ENCODE measurements at regions not wholly inside any gene's neighbourhood (a gene's known extent, or its start where the extent isn't known, plus 50 kb on each side); places are given as distances from the start of the nearest gene placed in this dataset.
A peak's percentile ranks its signal among the peaks of the same experiment; 100 is the strongest.
"Not testable (repeated sequence)": the region's sequence is repeated elsewhere in the genome, so short reads cannot be mapped to it uniquely, and the experiment has no call there.

DNA sequence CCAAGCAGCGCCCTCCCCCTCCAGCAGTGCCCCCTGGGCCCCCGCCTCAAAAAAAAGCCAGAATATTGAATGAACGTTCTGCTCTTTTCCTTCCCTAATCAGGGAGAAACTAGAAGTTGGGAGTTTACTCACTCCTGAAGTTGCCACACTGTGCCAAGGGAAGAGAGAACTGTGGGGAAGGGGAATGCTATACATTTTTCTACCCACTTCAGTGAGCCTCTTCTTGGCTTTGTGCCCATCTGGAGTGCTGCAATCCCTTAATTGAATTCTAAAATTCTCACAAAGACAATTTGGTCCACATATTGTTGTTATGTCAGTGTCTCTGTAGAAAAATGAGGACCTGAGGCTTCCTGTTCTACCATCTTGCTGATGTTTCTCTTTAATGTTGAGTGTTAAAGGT lies 443.7 kb downstream of the DIRAS2 start:
- no peak for DNase-seq

DNA sequence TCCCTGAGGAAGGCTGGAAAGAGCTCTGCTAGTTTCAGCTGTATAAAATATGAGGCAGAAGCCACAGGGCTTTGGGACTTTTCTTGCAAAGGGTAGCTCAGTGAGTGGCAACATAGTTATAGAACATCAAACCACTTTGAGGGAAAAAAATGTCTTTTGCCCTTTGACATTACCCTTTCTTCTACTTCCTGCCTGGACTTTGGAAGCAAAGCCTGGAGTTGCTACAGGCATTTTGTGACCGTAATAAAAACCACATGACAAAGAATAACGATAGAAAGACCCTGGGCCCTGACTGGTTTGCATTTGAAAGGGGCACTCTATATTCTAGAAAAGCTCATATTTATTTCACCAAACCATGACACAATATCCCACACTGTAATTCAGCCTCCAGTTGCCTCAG lies 440.9 kb downstream of the DIRAS2 start:
- DNase-seq, result no peak

- DNase-seq, result no peak
Observed at GRCh38 chr9:90204128-90204831, 438.3 kb downstream of the DIRAS2 start.

- DNase-seq, result not testable (repeated sequence)
Observed at GRCh38 chr9:90213045-90213444, 429.6 kb downstream of the DIRAS2 start.

DNA sequence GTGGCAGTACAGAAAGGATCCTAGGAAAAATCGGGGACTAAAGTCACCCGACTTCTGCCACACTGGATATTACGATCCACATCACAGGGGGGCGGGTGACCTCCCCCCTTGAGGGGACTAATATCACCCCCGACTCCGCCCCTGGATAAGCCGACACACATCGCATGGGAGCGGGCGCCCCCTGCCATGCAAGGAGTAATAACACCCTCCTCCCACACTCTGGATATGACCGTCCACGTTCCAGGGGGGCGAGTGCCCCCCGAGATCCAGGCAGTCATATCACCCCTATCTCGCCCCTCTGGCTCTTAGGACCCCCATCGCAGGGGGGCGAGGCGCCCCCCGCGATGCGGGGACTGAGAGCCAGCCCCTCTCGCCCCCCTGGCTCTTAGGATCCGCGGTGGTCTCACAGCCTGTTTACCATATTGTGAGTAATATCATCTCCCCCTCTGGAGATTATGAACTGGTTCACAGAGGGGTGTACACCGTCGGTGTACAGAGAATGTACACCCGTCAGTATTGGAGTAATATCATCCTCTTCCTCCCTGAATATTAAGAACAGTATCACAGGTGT lies 423.0 kb downstream of the DIRAS2 start:
- no peak for DNase-seq

GRCh38 chr9:90221899-90222298 lies 420.7 kb downstream of the DIRAS2 start:
- not testable (repeated sequence) for DNase-seq

DNA sequence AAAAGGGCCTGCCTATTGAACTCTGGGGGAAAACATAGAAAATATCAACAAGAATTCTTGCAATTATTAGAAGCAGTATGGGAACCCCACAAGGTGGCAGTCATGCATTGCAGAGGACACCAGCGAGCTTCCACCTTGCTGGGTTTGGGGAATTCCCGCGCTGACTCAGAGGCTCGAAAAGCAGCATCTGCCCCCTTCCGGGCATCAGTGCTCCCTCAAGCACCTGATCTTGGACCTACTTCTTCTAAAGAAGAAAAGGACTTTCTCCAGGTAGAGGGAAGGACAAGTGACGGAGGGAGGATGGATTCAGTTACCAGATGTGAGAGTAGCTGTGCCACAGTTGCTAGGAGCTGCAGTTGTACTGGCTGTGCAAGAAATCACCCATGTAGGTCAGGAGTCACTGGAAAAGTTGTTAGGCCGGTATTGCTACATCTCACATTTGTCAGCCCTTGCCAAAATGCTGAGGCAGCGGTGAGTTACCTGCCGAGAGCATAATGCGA lies 415.7 kb downstream of the DIRAS2 start:
- peak; percentile 17 for DNase-seq

DNA sequence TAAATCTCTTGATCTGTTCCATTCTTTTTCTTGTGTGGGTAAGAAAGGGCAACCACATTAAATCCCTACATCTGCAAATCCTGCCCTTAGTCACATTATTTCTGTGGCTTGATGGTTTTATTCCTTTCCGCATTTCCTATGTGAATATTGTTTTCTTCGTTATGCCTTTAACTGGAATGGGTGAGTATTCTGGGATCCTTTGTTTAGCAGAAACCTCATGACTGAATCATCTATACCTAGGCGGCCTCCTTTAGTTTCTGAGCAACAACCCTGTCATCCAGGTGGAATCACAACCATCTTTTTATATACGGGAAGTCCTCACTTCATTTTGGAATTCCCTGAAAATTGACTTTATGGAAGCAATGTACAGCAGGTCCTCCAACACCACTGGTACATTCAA lies 409.5 kb downstream of the DIRAS2 start:
- not testable (repeated sequence) for DNase-seq

GRCh38 chr9:90240541-90240940 lies 402.1 kb downstream of the DIRAS2 start:
- no peak for DNase-seq

- no peak for DNase-seq
Observed at GRCh38 chr9:90245661-90246060, 397.0 kb downstream of the DIRAS2 start.

- DNase-seq, result no peak
Observed at GRCh38 chr9:90249094-90249493, 393.5 kb downstream of the DIRAS2 start.

DNA sequence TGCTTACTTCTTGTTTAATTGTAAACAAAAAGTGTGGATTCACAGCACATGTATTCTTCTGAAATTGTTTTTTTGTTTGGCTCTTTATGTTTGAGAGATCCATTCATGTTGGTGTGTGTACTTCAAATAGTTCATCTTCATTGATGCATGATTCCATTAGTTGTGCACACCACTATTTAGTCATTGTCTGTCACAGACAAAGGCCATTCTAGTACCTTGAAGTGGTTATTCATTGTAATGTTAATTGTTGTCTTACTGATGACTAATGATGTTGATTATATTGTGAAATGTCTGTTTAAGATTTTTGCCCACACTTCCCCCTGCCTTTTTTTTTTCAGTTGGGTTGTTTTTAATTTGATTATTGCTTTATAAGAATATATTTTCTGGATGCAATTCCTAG lies 391.3 kb downstream of the DIRAS2 start:
- DNase-seq, result no peak

DNA sequence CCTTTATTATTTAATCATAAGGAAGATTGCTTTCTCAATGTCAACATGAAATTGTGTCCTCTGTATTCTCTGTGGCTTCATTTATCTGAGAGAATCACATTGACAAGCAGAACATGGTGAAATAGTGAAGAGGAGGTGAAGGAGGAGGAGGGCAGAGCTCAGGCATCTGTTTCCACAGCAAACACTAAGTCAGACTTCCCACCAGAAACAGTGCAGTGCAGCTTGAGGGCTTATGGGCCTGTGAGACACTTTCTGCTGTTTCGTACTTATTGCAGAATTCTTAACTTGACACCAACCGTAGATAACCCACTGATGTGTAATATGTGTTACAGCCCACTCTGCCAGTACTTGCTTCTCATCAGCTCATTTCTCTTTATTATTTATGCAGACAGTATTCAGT lies 386.3 kb downstream of the DIRAS2 start:
- DNase-seq, result no peak

GRCh38 chr9:90259311-90260246 lies 383.0 kb downstream of the DIRAS2 start:
- DNase-seq, result no peak

- no peak for DNase-seq
Observed at GRCh38 chr9:90261698-90262097, 380.9 kb downstream of the DIRAS2 start.

DNA sequence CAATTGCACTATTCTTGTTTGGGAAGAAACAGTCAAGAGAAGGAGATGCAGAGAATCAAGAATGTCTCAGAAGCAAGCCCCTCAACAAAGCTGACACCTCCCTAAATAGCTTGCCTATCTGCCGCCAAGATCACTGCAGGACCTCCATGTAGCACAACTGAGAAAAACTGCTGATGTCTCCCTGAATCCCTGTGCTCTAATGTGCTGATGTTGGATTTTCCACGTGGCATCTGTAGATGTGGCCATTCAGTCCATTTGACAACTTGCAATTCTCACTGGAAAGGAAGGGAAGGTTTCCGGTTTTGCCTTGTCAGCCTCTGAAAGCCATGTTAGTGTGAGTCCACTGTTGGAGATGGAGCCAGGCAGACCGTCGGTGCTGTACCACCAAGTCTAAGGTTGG lies 374.0 kb downstream of the DIRAS2 start:
- DNase-seq, result no peak

- DNase-seq, result no peak
Observed at GRCh38 chr9:90271707-90272106, 370.9 kb downstream of the DIRAS2 start.

- no peak for DNase-seq
Observed at GRCh38 chr9:90274725-90275124, 367.9 kb downstream of the DIRAS2 start.

- no peak for DNase-seq
Observed at GRCh38 chr9:90285946-90286345, 356.7 kb downstream of the DIRAS2 start.

DNA sequence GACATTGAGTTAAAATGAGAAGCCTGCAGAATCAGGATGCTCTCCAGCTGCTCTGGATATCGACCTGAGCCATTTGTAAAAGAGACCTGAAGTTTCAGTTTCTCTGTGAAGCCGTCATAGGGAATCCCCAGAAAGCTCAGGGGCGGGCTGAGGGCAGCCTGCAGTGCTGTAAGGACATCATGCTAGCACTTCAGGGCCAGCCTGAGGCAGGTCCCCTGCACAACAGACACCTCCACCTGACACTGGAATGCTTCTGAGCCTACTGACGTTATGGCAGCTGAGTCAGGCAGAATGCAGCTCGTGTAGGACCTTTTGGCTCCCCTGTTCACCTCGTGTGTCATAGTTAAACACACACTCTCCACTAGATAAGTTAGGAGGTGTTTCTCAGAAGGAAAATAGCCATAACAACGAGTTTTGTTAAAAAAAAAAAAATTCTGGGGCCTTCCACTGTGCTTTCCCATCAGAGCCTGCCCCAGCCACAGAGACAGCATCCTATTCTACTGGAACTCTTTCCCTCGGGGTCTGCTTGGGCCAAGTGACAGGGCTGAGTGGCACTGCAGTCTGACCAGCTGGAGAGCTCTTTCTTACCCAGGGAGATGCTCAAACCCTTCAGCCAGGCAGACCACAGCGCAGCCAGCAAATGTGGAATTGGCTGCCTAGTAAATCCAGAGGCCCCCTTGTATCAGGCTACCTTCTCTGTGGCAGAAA lies 354.9 kb downstream of the DIRAS2 start:
- no peak for DNase-seq

GRCh38 chr9:90288275-90288639 lies 354.4 kb downstream of the DIRAS2 start:
- no peak for DNase-seq

GRCh38 chr9:90290716-90291485 lies 351.7 kb downstream of the DIRAS2 start:
- DNase-seq, result no peak

Data from effector CD4-positive, alpha-beta T cell (primary cell).